Hepatocyte (in vitro differentiated cells): ENCODE measurements at regions not wholly inside any gene's neighbourhood (a gene's known extent, or its start where the extent isn't known, plus 50 kb on each side); places are given as distances from the start of the nearest gene placed in this dataset.

Experiments
- CTCF ChIP-seq: fragments of 200-600 bp; sonication (generic); IDR thresholded peaks from 2 replicates; pipeline ENCODE4 v1.5.1; 2016; ENCODE audit warnings: antibody characterized with exemption, mild to moderate bottlenecking; ENCODE audit not compliant: poor library complexity
- EZH2 ChIP-seq: fragments of 200-600 bp; sonication (generic); IDR thresholded peaks from 2 replicates; pipeline ENCODE4 v1.6.1; 2016; ENCODE audit warnings: antibody characterized with exemption, mild to moderate bottlenecking, borderline replicate concordance
- EZH2phosphoT487 ChIP-seq: fragments of 200-600 bp; sonication (generic); IDR thresholded peaks from one replicate; pipeline ENCODE4 v1.6.1; 2018; ENCODE audit warnings: antibody characterized with exemption, mild to moderate bottlenecking, low read depth, moderate library complexity; ENCODE audit not compliant: unreplicated experiment, severe bottlenecking

GRCh38 chr4:137116144-137116543 lies 416.1 kb downstream of the PCDH18 start:
- TF ChIP-seq CTCF (no peak), EZH2phosphoT487 (no peak), EZH2 (no peak)
